Hematopoietic multipotent progenitor cell treated with erythropoietin and hydrocortisone succinate and interleukin-3 and kit ligand, for 6 days (in vitro differentiated cells): ENCODE measurements at regions not wholly inside any gene's neighbourhood (a gene's known extent, or its start where the extent isn't known, plus 50 kb on each side); places are given as distances from the start of the nearest gene placed in this dataset.
"Not testable (repeated sequence)": the region's sequence is repeated elsewhere in the genome, so short reads cannot be mapped to it uniquely, and the experiment has no call there.

Experiments used
- DNase-seq: peaks from one replicate; pipeline ENCODE4 v3.0.0-alpha.2; 2015

DNA sequence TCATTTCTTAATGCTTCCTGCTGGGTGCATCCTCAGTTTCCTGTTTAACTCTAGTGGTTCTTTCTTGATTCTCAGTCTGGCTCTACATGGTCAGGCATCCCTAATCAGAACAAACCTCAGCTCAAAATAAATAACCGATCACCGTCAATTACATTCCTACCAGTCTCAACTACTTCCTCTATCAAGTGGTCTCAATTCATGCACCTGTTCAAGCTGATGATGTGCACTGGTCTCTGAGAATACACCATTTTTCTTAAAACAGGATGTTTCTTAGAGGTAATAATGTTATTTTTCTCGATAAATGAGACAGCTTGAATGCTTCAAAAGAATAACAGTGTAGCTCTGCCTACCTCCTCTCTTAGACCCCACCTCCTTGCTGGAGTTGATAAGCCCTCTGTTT, 420.9 kb downstream of the SOCS6 start:
- DNase-seq: no peak

DNA sequence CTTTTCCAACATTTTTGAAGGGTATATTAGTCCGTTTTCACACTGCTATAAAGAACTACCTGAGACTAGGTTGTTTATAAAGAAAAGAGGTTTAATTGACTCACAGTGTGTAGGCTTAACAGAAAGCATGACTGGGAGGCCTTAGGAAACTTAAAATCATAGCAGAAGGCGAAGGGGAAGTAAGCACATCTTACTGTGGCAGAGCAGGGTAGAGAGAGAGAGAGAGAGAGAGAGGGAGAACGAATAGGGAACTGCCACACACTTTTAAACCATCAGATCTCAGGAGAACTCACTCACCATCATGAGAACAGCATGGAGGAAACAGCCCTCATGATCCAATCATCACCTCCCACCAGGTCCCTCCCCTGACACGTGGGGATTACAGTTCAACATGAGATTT, 420.3 kb downstream of the SOCS6 start:
- DNase-seq: no peak

DNA sequence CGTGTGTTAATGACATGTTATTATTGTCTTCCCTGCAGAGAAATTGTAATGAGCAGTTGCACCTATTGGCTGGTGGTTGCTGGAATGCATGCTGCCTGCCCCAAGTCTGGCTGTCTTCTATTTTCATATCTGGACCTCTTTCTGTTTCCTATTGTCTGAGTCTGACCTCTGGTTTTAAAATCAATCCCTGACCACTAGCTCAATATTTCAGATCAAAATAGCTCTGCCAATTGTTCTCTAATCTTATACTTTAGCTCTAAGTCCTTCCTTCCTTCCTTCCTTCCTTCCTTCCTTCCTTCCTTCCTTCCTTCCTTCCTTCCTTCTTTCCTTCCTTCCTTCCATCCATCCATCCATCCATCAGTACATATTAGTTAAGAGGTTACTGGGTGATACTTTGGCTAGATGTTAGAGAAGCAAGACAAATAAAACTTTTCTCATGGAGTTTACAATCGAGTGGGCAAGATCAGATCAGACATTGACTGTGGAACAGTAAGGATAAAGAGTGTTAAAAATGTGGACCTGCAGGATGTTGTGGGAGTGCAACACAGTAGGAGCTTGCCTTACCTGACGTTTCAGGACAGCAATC, 417.1 kb downstream of the SOCS6 start:
- no peak for DNase-seq

DNA sequence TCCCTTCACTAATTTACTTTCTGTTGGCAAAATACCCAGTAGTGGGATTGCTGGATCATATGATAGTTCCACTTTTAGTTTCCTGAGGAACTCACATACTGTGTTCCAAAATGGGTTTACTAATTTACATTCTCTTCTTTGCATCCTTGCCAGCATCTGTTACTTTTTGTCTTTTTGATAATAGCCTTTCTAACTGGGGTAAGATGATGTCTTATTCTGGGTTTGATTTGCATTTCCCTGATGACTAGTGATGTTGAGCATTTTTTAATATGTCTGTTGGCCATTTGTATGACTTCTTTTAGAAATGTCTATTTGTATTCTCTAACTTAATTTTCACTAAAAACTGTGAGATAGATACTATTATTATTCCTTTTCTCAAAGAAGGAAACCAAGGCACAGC, 411.7 kb downstream of the SOCS6 start:
- no peak for DNase-seq

DNA sequence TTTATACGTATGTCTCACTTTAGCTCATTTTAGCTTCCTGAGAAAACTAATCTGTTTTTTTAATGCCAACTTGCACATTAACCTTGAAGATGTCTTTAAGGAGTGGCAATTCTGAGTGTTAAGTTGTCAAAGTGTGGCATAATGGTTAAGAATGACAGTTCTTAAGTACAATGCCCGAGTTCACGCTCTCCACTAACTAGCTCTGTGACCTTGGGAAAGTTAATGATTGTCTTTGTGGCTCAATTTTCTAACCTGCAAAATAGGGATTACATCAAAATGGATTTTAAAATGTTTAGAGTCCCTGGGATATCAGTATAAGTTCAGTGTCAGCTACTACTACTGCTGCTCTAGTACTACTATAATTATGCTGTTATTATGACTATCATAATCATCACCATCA, 409.7 kb downstream of the SOCS6 start:
- DNase-seq: no peak

DNA sequence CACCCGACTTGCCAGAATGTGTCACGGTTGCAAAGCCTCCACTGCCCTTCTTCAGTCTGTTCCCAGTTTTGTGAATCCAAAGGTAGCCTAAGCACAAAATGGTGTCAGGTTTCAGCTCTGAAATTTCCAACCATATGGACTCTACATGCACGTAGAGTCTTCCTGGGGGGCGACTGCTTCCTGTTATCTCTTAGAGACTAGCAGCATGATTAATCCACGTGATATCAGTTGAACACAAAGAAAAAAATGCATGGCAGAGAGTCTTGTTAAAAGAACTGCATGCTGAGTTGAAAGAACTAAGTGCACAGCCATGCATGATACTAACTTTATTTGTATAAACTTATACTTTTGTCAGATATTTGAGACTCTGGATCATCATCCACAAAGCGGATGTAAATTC, 404.4 kb downstream of the SOCS6 start:
- peak; percentile 26 for DNase-seq

DNA sequence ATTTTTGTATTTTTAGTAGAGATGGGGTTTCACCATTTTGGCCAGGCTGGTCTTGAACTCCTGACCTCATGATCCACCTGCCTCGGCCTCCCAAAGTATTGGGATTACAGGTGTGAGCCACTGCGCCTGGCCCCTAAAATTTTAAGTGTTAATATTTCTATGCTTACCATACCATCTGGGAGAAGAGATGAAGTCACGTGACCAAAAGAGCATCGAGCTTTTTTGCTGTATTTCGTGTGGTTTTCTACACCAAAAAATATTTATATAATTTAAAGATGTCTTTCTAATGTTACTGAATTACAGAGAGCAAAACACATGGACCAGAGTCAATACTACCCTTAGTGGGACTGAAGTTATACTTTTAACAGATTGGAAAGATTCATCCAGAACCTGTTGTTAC, 400.9 kb downstream of the SOCS6 start:
- not testable (repeated sequence) for DNase-seq

DNA sequence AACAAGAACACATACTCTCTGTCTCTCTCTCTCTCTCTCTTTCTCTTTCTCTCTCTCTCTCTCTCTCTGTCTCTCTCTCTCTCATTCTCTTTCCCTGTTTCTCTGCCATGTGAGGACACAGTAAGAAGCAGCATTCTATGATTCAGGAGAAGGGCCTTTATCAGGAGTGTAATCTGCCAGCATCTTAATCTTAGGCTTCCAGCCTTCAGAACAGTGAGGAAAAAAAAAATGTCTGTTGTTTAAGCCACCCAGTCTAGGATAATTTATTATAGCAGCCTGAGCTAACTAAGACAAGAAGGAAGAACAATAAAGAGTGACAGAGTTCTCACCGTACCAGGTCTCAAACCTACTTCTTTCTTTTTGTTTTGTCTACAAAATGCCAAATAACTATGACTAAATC, 399.4 kb downstream of the SOCS6 start:
- peak; percentile 85 for DNase-seq

DNA sequence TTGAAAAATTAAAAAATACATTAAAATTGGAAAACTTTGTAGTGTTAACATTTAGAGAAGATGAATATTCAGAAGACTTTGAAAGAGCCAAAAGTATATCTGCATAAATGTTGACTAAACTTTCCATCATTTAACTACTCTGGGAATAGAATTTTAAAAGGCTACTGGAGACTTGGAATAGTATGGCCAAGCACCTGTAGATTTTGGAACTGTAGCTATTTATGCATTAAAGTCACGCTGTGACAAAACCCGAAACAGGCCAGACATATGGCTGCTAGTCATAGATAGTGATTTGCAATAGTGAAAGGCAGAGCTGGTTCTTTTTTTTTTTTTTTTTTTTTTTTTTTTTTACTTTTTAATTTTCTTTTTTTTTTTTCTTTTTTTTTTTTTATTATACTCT, 396.0 kb downstream of the SOCS6 start:
- DNase-seq: no peak

DNA sequence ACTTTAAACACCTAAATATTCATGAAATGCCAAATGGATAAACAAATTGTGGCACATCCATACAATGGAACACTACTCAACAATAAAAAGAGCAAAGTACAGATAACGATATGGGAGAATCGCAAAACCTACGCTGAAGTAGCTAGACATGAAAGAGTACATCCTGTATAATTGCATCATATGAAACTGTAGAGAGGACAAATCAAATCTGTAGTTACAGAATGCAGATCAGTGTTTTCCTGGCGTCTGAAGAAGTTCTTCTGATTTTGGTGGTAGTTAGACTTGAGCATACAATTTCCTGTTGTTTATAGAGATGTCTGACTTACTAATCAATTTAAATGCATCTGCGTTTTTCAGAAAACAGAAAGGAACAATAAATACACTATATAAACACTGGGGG, 394.4 kb downstream of the SOCS6 start:
- no peak for DNase-seq

DNA sequence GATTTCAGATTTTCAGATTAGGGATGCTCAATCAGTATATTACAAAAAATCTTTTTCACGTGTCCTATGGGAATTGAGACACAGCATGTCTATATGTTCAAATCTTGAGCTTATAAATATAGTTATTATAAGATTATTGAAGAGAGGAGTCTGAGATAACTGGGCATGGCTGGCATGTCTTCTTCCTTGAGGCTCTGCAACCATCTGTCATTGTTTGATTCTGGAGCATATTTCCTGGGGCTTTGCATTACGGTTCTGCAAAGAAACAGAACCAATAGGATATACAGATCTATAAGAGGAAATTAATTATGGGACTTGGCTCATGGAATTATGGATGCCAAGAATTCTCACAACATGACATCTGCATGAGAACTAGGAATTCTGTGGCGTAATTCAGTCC, 386.1 kb downstream of the SOCS6 start:
- no peak for DNase-seq

DNA sequence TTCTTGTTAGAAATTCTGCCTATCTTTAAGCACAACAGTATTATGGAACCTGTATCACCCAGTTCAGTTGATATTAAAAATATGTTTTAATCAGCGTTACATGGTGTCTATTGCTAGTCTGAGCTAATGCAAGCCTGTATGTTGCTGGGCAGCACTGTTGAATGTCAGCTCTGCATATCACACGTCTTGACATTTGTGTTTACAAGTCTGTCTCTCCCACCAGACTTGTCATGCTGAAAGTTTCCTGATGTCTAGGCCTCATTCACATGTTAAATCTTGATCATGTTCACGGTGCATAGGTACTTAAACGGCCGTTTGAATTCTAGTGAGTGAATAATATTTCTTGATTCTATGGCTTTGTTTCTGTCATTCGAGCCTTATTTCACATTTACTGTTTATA, 385.0 kb downstream of the SOCS6 start:
- DNase-seq: no peak

DNA sequence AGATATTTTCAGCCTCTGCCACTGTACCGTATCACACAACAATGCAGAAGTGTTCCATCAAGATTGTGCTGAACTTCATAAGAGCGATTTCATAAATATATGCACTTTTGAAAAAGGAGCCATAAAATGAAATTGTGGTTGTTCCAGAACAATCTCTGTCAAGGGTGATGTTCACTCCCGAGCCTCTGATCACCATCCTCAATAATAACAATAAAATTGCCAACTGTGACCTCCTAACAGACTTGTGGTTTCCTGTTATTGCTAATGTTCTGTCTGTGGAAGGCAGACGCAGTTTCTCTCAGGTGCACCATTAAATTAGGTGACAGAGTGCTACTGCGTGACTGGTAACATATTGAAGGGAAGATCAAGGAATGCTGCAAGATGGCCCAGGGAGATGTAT, 383.7 kb downstream of the SOCS6 start:
- no peak for DNase-seq

DNA sequence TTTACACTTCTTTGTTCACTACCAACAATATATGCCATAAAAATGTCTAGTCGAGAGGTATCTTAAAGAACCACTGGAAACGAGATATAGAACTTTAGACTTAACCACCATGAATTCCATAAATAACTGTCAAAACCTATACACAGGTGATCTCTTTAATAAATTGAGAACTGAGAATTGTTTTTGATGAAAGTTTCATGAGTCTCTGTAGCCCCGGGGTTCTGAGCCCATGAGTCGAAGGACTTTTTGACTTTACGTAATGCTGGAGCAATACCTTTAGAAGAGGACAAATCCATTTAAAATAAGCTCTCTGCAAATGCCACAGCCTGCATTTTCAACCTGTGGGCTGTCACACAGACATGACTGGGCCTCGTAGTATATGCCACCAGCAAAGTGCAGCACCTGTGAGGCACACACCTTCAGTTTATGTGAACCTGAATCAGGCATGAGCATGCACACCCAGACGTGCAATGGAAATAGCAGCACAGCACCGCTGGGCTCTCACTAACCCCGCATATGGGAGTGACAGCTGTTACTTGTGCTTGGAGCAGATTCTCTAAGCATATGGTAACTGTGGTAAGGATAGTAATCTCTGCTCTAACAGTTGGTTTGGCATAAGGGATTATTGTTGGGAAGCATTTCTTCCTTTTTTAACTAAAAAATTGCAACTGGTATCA, 383.2 kb downstream of the SOCS6 start:
- no peak for DNase-seq

DNA sequence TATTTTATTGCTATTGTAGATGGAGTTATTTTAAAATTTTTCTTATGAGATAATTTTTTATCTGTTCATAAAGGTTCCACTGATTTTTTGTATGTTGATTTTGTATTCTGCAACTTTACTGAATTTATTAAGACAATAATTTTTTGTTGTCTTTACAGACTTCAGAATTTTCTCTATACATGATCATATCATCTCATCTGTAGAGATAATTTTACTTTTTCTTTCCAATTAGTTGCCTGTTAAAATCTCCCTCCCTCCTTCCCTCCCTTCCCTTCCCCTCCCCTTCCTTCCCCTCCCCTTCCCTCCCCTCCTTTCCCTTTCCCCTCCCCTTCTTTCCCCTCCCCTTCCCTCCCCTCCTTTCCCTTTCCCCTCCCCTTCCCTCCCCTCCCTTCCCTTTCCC, 378.1 kb downstream of the SOCS6 start:
- no peak for DNase-seq

DNA sequence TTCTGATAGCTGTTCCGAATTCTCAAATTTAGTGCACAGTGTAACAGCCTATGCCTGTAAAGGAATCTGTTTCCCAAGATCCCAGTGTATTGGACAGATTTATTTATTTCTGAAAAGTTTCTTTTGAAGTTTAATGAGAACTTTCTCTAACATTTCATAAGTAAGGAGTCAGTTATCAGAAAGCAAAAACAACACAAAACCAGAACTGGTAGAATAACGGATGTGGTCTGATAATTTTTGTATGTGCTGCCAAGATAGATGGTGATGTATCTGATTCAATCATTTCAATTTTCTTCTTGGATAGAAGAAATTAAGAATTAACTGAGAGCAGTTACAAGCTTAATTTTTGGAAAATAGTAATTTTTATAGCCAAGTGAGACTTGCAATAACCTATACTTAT, 374.3 kb downstream of the SOCS6 start:
- DNase-seq: peak; percentile 44

DNA sequence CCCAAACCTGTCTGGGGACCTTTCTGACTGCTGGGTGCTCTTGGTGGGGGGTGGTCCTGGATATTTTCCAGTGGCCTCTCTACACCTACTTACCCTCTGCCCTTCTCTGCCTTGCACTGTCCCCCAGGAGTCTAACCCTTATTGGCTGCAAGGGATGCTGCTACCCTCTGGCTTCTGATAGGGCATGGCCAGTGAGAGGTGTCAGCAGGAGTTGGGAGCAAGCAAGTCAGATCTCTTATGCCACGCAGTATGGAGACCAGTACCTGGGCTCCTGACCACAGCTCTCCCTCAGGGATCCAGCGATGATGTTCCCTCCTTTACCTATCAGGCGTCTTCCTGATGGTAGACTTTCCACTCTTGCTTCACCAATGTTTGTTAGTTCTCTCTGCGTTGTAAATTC, 373.7 kb downstream of the SOCS6 start:
- no peak for DNase-seq

DNA sequence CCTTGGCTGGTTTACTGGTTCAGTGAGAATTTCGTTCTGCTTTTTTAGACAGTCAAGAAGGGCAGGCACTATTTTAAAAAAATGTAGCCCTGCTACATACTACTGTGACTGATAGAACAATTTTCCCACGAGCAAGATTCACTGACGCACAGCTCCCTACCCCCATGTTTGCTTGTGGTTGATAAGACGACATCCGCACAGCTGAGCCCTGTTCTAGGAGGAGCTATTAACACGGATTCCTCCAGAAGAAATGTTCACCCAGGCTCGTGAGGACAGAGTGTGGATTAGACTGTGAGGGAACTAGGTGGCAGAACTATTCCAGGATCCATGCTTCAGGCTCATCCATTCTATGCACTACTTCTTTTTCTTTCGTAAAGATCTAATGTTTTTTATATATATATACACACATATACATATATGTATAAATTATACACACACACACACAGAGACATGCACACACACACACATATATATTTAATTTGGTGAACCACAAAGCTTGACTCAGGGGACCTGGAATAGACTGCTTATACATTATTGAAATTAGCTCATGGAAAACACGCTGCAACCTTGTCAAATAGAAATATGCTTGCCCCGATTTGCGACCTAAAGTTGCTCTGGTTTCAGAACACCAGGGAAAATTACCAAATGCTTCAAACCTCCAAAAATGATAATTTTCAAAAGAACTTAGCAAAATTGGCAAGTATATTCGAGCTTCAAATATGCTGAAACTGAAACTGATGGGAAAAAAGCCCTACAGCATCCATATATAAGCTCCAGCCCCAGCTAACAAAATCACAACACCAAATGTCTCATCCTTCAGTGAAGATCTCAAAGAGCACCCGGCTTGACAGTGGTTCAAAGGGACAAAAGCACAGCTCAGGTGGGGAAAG, 370.4 kb downstream of the SOCS6 start:
- DNase-seq: peak; percentile 93

DNA sequence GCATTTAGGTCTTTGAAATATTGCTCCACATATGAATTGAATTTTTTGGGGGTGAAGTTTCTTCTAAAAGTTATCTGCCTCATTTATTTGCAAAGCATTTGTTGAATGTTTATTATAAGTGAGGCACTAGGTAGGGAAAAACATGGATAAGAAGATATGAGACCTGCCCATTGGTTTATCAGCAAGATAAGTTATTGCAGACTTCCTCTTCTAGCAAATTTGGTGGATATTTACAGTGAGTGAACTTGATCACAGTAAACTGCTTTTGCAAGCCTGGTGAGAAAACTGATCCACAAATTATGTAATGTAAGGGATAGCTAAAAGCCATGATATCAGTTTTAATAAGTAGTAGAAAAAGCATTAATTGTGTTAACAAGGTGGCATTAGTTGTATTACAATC, 364.8 kb downstream of the SOCS6 start:
- DNase-seq: peak; percentile 77

DNA sequence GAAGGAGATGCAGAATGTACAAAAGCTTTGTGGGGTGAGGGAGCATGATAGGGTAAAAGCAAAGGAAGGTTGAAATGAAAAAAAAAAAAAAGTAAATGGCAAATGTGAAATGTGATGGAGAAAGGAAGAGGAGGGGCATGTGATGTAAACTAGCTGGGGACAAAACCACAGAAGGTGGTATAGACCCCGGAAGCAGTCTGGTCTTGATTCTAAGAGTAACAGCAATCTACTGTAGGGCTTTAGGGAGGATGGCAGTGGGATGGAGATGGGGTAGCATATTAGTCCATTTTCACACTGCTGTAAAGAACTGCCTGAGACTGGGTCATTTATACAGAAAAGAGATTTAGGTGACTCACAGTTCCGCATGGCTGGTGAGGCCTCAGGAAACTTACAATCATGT, 362.0 kb downstream of the SOCS6 start:
- DNase-seq: no peak

DNA sequence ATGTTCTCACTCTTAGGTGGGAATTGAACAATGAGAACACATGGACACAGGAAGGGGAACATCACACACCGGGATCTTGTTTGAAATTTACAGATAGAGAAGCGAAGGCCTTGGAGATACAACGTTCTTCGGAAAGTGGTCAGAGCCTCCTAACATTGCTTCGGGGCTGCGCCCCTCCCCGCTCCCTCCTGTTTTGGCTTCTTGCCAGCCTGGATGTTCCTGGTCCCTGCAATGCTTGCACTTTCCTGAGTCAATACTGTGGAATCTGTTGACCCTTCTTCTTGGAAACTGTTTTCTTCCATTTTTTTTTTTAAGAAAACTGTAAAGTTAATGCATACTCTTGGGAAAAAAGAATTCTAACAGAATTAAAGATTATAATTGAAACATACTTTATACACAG, 360.8 kb downstream of the SOCS6 start:
- no peak for DNase-seq

DNA sequence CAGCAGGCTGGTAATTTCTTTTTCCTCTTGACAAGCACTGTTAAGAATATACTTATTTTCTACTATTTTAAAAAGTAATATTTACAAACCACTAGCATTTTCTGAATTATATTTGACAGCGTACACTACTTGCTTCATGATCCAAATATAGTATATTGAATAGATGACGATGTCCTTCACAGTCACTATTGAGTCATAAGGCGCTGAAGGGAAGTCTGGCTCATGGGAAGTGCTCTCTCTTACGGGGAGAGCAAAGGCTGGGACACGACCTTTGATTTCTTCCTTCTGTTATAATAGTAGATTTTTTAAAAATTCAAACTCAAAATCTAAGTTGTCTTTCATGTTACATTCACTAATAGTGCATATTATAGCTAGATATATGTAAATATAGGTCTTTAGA, 357.1 kb downstream of the SOCS6 start:
- DNase-seq: no peak

DNA sequence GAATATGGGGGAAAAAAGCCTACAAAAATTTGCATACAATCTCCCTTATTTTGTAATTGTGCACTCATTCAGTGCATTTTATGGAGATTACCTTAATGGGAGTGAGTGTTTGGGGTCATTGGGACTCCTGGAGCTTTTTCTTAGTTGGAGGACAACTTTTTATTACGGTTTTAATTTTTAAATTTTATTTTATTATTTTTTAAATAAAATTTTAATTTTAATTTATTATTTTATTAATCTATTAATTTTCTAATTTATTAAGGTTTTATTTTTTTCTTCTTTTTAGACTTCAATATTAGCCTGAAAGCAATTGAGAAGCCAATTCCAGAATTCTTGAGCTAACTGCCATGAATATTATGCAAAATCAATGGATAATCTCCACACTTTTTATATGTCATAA, 355.0 kb downstream of the SOCS6 start:
- DNase-seq: no peak

DNA sequence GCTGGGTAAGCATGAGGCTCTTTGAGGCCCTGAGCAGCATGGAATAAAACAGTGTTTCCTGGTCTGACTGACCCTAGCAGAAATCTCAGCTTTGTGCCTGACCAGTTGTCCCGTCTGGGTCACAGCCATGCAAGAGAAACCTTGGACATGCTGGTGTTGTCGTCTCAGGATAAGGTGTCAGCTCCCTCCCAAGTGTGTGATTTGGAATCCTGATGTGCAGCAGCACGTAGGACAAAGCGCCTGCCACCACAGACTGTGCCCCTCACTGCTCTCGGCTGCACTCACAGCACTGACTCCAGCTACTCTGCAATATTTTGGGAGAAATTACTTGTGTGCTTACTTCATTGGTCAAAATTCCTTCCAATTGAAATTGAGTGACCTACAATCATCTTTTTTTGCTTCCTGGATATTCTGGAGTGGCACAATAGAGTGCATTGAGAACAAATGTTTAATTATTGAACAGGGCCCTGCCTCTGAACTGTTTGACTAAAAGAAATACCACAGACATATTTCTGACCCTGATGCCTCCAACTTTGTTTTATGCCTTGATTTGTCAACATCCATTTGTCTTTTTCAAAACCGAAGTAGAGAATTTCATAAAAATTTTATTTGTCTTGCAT, 352.4 kb downstream of the SOCS6 start:
- no peak for DNase-seq
